OCI-LY7 (cell line): ENCODE measurements at regions not wholly inside any gene's neighbourhood (a gene's known extent, or its start where the extent isn't known, plus 50 kb on each side); places are given as distances from the start of the nearest gene placed in this dataset.

Experiments used
- BruUV-seq: library from RNA; stranded (reverse); fragments of 400-500 nt; replicated peaks from 2 replicates; lab custom pipeline; 2021; lab: Mats Ljungman, UMichigan
- CTCF ChIA-PET: fragments of 300-600 bp; sonication (Branson Sonifier 250); formaldehyde crosslinking; loops from one replicate; lab custom pipeline; 2022; ENCODE audit warnings: antibody characterized with exemption; ENCODE audit not compliant: unreplicated experiment; lab: Charles Lee
- POLR2A ChIA-PET: fragments of 300-600 bp; sonication (Branson Sonifier 250); formaldehyde crosslinking; loops from one replicate; lab custom pipeline; 2022; ENCODE audit warnings: antibody characterized with exemption; lab: Charles Lee
- DNase-seq: peaks from one replicate; pipeline ENCODE4 v3.0.0-alpha.2; 2015; ENCODE audit warnings: low spot score
- H2AFZ ChIP-seq: fragments of 200-600 bp; sonication (generic), shearing (Covaris generic); 2 replicates; pipeline ENCODE4 v1.6.1; 2014; ENCODE audit warnings: mild to moderate bottlenecking, antibody characterized with exemption, low read length, moderate library complexity
- H3K27ac ChIP-seq: fragments of 200-600 bp; sonication (generic); 2 replicates; pipeline ENCODE4 v1.5.1; 2014; ENCODE audit warnings: mixed run types, low read depth, mild to moderate bottlenecking, moderate library complexity, low read length, inconsistent platforms; ENCODE audit not compliant: poor library complexity, severe bottlenecking
- H3K36me3 ChIP-seq: fragments of 200-600 bp; sonication (generic); 2 replicates; pipeline ENCODE4 v1.6.1; 2014; ENCODE audit warnings: mild to moderate bottlenecking, antibody characterized with exemption, low read length, moderate library complexity, mixed read lengths; ENCODE audit not compliant: insufficient read depth
- H3K4me1 ChIP-seq: fragments of 200-600 bp; sonication (generic); 2 replicates; pipeline ENCODE4 v1.5.1; 2014; ENCODE audit warnings: mild to moderate bottlenecking, low read length; ENCODE audit not compliant: insufficient read depth, poor library complexity, severe bottlenecking
- H3K4me2 ChIP-seq: fragments of 200-600 bp; sonication (generic); 2 replicates; pipeline ENCODE4 v1.6.1; 2014; ENCODE audit warnings: mild to moderate bottlenecking, low read length
- H3K4me3 ChIP-seq: fragments of 200-600 bp; sonication (generic); 2 replicates; pipeline ENCODE4 v1.5.1; 2014; ENCODE audit warnings: mild to moderate bottlenecking, low read depth, low read length; ENCODE audit not compliant: poor library complexity, severe bottlenecking
- H3K79me2 ChIP-seq: fragments of 200-600 bp; sonication (generic); 2 replicates; pipeline ENCODE4 v1.6.1; 2016; ENCODE audit warnings: low read depth, mild to moderate bottlenecking, low read length, moderate library complexity, mixed read lengths; ENCODE audit not compliant: insufficient read depth
- H3K9me2 ChIP-seq: fragments of 200-600 bp; sonication (generic); 2 replicates; pipeline ENCODE4 v1.6.1; 2016; ENCODE audit warnings: mild to moderate bottlenecking, low read length, mixed read lengths; ENCODE audit not compliant: insufficient read depth
- H3K9me3 ChIP-seq: fragments of 200-600 bp; sonication (generic); 2 replicates; pipeline ENCODE4 v1.6.1; 2014; ENCODE audit warnings: mild to moderate bottlenecking, mixed run types, low read length, mixed read lengths
- H4K20me1 ChIP-seq: fragments of 200-600 bp; sonication (generic); 2 replicates; pipeline ENCODE4 v1.6.1; 2014; ENCODE audit warnings: mild to moderate bottlenecking, antibody characterized with exemption, low read length, moderate library complexity, mixed read lengths; ENCODE audit not compliant: insufficient read depth
- EZH2phosphoT487 ChIP-seq: fragments of 200-600 bp; sonication (generic); IDR thresholded peaks from 2 replicates; pipeline ENCODE4 v1.6.1; 2018; ENCODE audit warnings: low read depth, borderline replicate concordance, mild to moderate bottlenecking, mixed run types, antibody characterized with exemption, low read length, moderate library complexity, mixed read lengths
- intact Hi-C: fragments of 100-400 bp; cut with micrococcal nuclease; formaldehyde crosslinking; loops from one replicate; pipeline ENCODE4 v1.10.0; 2022; ENCODE audit not compliant: unreplicated experiment
- TF ChIP-seq, protein P1 (sequence below): fragments of 200-600 bp; sonication (generic); conservative IDR thresholded peaks from 2 replicates; pipeline ENCODE4 v1.5.1; 2014; ENCODE audit warnings: mild to moderate bottlenecking, antibody characterized with exemption, low read length, moderate library complexity, mixed read lengths

DNA sequence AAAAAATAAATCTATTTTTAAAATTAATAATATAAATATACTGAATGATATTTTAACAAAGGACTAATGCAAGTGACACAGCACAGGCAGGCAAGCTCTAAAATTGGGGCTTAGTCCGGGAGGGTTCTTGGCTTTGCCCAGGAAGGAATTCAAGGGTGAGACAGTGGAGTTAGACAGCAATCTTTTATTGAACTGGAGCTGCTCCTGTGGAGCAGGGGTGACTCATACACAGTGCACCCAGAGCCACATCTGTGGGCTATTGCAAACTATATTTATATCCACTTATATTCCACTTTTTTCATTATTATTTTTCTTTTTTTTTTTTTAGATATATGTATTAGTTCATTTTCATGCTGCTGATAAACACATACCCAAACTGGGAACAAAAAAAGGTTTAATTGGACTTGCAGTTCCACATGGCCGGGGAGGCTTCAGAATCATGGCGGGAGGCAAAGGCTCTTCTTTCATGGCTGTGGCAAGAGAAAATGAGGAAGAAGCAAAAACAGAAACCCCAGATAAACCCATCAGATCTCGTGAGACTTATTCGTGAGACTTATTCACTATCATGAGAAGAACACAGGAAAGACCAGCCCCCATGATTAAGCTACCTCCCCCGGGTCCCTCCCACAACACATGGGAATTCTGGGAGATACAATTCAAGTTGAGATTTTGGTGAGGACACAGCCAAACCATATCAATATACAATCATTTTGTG is 437.1 kb downstream of the BCL11A start:
- Histone ChIP-seq H2AFZ (no peak overlapping the region), H3K36me3 (no peaks in the 10 kb centered on the region), H3K4me2 (no peak overlapping the region), H3K79me2 (no peaks in the 10 kb centered on the region), H4K20me1 (no peaks in the 10 kb centered on the region), H3K4me1 (no peaks in the 10 kb centered on the region), H3K4me3 (no peak overlapping the region), H3K27ac (no peak overlapping the region), H3K9me2 (no peaks in the 10 kb centered on the region), H3K9me3 (0 out of 2 replicates have a peak, but pooled peaks cover 5% of the 10 kb centered on the region)
- no peak for TF ChIP-seq EZH2phosphoT487
- TF ChIP-seq, protein P1, sequence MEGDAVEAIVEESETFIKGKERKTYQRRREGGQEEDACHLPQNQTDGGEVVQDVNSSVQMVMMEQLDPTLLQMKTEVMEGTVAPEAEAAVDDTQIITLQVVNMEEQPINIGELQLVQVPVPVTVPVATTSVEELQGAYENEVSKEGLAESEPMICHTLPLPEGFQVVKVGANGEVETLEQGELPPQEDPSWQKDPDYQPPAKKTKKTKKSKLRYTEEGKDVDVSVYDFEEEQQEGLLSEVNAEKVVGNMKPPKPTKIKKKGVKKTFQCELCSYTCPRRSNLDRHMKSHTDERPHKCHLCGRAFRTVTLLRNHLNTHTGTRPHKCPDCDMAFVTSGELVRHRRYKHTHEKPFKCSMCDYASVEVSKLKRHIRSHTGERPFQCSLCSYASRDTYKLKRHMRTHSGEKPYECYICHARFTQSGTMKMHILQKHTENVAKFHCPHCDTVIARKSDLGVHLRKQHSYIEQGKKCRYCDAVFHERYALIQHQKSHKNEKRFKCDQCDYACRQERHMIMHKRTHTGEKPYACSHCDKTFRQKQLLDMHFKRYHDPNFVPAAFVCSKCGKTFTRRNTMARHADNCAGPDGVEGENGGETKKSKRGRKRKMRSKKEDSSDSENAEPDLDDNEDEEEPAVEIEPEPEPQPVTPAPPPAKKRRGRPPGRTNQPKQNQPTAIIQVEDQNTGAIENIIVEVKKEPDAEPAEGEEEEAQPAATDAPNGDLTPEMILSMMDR = no peak
- ChIA-PET POLR2A (no interaction called here), CTCF (no interaction called here)
- DNase-seq = no peak
- intact Hi-C loops = no loop called here
- BruUV-seq = no TSS peak

DNA sequence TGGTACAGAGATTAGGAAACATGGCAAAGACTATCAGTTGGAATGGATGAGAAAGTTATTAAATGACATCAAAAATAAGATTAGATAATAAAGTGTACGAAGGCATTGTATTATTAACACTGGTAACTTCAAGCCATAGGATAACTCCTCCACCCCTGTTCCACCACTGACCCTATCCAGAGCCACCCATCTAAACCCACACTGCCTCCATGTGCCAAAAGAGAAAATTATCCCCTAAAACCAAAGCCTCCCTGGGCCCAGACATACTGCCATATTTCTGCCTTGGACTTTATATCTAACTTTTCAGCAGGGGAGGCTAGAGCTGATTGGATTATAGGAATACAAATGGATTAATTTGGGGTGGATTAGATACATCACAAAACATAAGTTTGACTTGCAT is 443.7 kb downstream of the BCL11A start:
- CTCF ChIA-PET = interaction anchor here (0.5 kb wide), 1 partner anchor 285 kb away, joined by 3 read pairs; no protein-coding TSS in a partner anchor
- no peaks in the 10 kb centered on the region for H3K79me2 ChIP-seq
- POLR2A ChIA-PET = no interaction called here

More for the DNA sequence above, 443.7 kb downstream of the BCL11A start:
- no peak overlapping the region for H2AFZ ChIP-seq
- no peaks in the 10 kb centered on the region for H4K20me1 ChIP-seq
- no peaks in the 10 kb centered on the region for H3K9me2 ChIP-seq
- no peak overlapping the region for H3K27ac ChIP-seq
- no peak overlapping the region for H3K4me2 ChIP-seq
- H3K4me3 ChIP-seq = no peak overlapping the region
- intact Hi-C loops = no loop called here
- BruUV-seq = no TSS peak
- no peaks in the 10 kb centered on the region for H3K4me1 ChIP-seq
- DNase-seq = no peak
- H3K36me3 ChIP-seq = no peaks in the 10 kb centered on the region
- TF ChIP-seq, protein P1 = no peak
- no peak for TF ChIP-seq EZH2phosphoT487
- H3K9me3 ChIP-seq = no peaks in the 10 kb centered on the region
